ENCODE measurements at regions not wholly inside any gene's neighbourhood (a gene's known extent, or its start where the extent isn't known, plus 50 kb on each side); places are given as distances from the start of the nearest gene placed in this dataset.
A peak's percentile ranks its signal among the peaks of the same experiment; 100 is the strongest.
"Not testable (repeated sequence)": the region's sequence is repeated elsewhere in the genome, so short reads cannot be mapped to it uniquely, and the experiment has no call there.

- Histone ChIP-seq H3K9me3 (ENCODE audit: control insufficient read depth in 2 of 2, insufficient read depth in 1 of 2, low read depth in 1 of 2, low read length in 1 of 2) (peaks cover 0 to 3% of the 10 kb centered on the region in 2 donors), H3K27me3 (ENCODE audit: control insufficient read depth in 3 of 3, insufficient read depth in 3 of 3, low read length in 3 of 3) (no peaks in the 10 kb centered on the region), H3K4me1 (ENCODE audit: control insufficient read depth in 3 of 3, insufficient read depth in 2 of 3, low read depth in 1 of 3, low read length in 2 of 3) (no peaks in the 10 kb centered on the region), H3K4me3 (ENCODE audit: low read depth in 1 of 3, low read length in 3 of 3) (no peak overlapping the region), H3K36me3 (ENCODE audit: control insufficient read depth in 3 of 3, insufficient read depth in 2 of 3, low read depth in 1 of 3, low read length in 3 of 3) (no peaks in the 10 kb centered on the region), H3K27ac (ENCODE audit: low read depth in 1 of 3, low read length in 2 of 3) (no peak overlapping the region)
- WGBS, 3 donors: 66 to 70% (median 70%) methylated on average over 4 of the region's 4 CpGs
- DNase-seq (no peak), FAIRE-seq (no peak)
These were observed 100.4 kb upstream of the DNAJC1 start for GRCh38 chr10:22103701-22104470.

GRCh38 chr10:22097696-22098095, 94.2 kb upstream of the DNAJC1 start:
- no peak overlapping the region for H3K27ac ChIP-seq (ENCODE audit: low read depth in 1 of 3, low read length in 2 of 3)
- no peak for DNase-seq
- H3K36me3 ChIP-seq (ENCODE audit: control insufficient read depth in 3 of 3, insufficient read depth in 2 of 3, low read depth in 1 of 3, low read length in 3 of 3): no peaks in the 10 kb centered on the region
- no peaks in the 10 kb centered on the region for H3K27me3 ChIP-seq (ENCODE audit: control insufficient read depth in 3 of 3, insufficient read depth in 3 of 3, low read length in 3 of 3)
- no peaks in the 10 kb centered on the region for H3K4me1 ChIP-seq (ENCODE audit: control insufficient read depth in 3 of 3, insufficient read depth in 2 of 3, low read depth in 1 of 3, low read length in 2 of 3)
- FAIRE-seq: no peak
- H3K9me3 ChIP-seq (ENCODE audit: control insufficient read depth in 2 of 2, insufficient read depth in 1 of 2, low read depth in 1 of 2, low read length in 1 of 2): peaks cover 0 to 7% of the 10 kb centered on the region in 2 donors
- H3K4me3 ChIP-seq (ENCODE audit: low read depth in 1 of 3, low read length in 3 of 3): no peak overlapping the region
- WGBS, 3 donors: 87 to 92% (median 89%) methylated on average over 3 of the region's 3 CpGs

DNA sequence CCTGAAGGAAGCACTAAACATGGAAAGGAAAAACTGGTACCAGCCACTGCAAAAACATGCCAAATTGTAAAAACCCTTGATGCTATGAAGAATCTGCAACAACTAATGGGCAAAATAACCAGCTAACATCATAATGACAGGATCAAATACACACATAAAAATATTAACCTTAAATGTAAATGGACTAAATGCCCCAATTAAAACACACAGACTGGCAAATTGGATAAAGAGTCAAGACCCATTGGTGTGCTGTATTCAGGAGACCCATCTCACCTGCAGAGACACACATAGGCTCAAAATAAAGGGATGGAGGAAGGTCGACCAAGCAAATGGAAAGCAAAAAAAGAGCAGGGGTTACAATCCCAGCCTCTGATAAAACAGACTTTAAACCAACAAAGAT, 87.7 kb upstream of the DNAJC1 start:
- H3K9me3 ChIP-seq (ENCODE audit: control insufficient read depth in 2 of 2, insufficient read depth in 1 of 2, low read depth in 1 of 2, low read length in 1 of 2); H3K4me3 ChIP-seq (ENCODE audit: low read depth in 1 of 3, low read length in 3 of 3); H3K27me3 ChIP-seq (ENCODE audit: control insufficient read depth in 3 of 3, insufficient read depth in 3 of 3, low read length in 3 of 3); FAIRE-seq; H3K27ac ChIP-seq (ENCODE audit: low read depth in 1 of 3, low read length in 2 of 3); H3K36me3 ChIP-seq (ENCODE audit: control insufficient read depth in 3 of 3, insufficient read depth in 2 of 3, low read depth in 1 of 3, low read length in 3 of 3); H3K4me1 ChIP-seq (ENCODE audit: control insufficient read depth in 3 of 3, insufficient read depth in 2 of 3, low read depth in 1 of 3, low read length in 2 of 3); DNase-seq: not testable (repeated sequence)
- 29 to 81% (median 74%) methylated on average over 1 of the region's 1 CpG for WGBS, 3 donors

DNA sequence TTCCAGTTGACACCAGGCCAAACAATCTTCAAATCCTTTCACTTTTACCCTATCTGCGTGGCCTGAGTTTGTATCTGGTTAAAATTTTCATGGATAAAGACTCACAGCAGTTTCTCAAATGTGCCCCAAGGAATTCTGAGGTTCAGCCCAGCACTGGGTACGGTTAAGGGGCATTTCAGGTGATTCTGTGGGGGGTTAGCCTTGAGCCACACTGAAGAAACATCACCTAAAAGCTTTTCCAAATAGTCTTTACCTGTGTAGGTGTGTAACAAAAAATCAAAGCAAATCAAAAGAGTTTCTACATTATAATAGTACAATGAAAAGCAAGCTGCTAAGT, 83.8 kb upstream of the DNAJC1 start:
- Histone ChIP-seq H3K27me3 (ENCODE audit: control insufficient read depth in 3 of 3, insufficient read depth in 3 of 3, low read length in 3 of 3) (peaks cover 0 to 3% (median 0%) of the 10 kb centered on the region in 3 donors), H3K4me1 (ENCODE audit: control insufficient read depth in 3 of 3, insufficient read depth in 2 of 3, low read depth in 1 of 3, low read length in 2 of 3) (no peaks in the 10 kb centered on the region), H3K4me3 (ENCODE audit: low read depth in 1 of 3, low read length in 3 of 3) (no peak overlapping the region), H3K9me3 (ENCODE audit: control insufficient read depth in 2 of 2, insufficient read depth in 1 of 2, low read depth in 1 of 2, low read length in 1 of 2) (no peaks in the 10 kb centered on the region), H3K36me3 (ENCODE audit: control insufficient read depth in 3 of 3, insufficient read depth in 2 of 3, low read depth in 1 of 3, low read length in 3 of 3) (no peaks in the 10 kb centered on the region), H3K27ac (ENCODE audit: low read depth in 1 of 3, low read length in 2 of 3) (no peak overlapping the region)
- WGBS, 3 donors: 30 to 46% (median 41%) methylated on average over 2 of the region's 2 CpGs
- DNase-seq (no peak), FAIRE-seq (no peak)

DNA sequence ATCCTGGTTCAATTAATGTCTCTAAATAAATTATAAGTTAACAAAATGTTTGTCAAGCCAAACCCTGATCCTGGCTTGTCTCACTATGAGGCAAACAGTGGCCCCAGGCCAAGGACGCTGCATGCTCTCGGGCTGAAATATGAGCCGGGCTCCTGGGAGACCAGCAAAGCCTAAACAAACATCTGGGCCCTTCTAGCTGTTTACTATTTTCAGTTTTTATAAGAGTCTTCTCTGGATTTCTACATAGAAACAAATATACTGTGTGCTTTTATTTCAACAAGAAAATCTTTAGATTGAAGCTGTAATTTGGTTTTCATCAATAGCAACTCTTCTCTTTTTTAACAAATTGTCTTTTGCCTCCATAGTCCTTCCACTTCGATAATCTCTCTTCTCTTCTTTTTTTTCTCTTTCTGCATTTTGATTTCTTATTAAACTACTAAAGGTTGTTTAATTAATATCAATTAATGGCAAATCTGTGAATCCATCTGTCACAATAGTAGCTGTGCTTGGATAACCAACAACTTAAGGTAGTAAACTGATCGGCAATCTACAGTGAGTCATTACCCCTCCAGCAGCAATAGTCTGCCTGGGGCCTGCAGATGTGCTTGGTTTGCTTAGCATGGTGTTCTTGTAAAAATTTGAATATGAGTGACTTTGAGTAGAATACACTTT, 83.3 kb upstream of the DNAJC1 start:
- DNase-seq (peak in 1 of 2 donors; percentile 35), FAIRE-seq (no peak)
- Histone ChIP-seq H3K27me3 (ENCODE audit: control insufficient read depth in 3 of 3, insufficient read depth in 3 of 3, low read length in 3 of 3) (peaks cover 0 to 3% (median 0%) of the 10 kb centered on the region in 3 donors), H3K27ac (ENCODE audit: low read depth in 1 of 3, low read length in 2 of 3) (no peak overlapping the region), H3K4me3 (ENCODE audit: low read depth in 1 of 3, low read length in 3 of 3) (no peak overlapping the region), H3K9me3 (ENCODE audit: control insufficient read depth in 2 of 2, insufficient read depth in 1 of 2, low read depth in 1 of 2, low read length in 1 of 2) (no peaks in the 10 kb centered on the region), H3K36me3 (ENCODE audit: control insufficient read depth in 3 of 3, insufficient read depth in 2 of 3, low read depth in 1 of 3, low read length in 3 of 3) (no peaks in the 10 kb centered on the region), H3K4me1 (ENCODE audit: control insufficient read depth in 3 of 3, insufficient read depth in 2 of 3, low read depth in 1 of 3, low read length in 2 of 3) (no peaks in the 10 kb centered on the region)
- WGBS, 3 donors: 46 to 62% (median 58%) methylated on average over 5 of the region's 5 CpGs

DNA sequence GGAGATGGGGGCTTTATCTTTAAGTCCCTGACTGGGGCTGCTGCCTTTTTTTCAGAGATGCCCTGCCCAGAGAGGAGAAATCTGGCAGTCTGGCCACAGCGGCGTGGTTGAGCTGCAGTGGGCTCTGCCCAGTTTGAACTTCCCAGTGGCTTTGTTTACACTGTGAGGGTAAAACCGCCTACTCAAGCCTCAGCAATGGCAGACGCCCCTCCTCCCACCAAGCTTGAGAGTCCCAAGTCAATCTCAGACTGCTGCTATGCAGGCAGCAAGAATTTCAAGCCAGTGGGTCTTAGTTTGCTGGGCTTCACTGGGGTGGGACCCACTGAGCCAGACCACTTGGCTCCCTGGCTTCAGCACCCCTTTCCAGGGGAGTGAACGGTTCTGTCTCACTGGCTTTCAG, 76.4 kb upstream of the DNAJC1 start:
- FAIRE-seq; DNase-seq; H3K4me3 ChIP-seq (ENCODE audit: low read depth in 1 of 3, low read length in 3 of 3); H3K27me3 ChIP-seq (ENCODE audit: control insufficient read depth in 3 of 3, insufficient read depth in 3 of 3, low read length in 3 of 3); H3K9me3 ChIP-seq (ENCODE audit: control insufficient read depth in 2 of 2, insufficient read depth in 1 of 2, low read depth in 1 of 2, low read length in 1 of 2); H3K36me3 ChIP-seq (ENCODE audit: control insufficient read depth in 3 of 3, insufficient read depth in 2 of 3, low read depth in 1 of 3, low read length in 3 of 3); H3K27ac ChIP-seq (ENCODE audit: low read depth in 1 of 3, low read length in 2 of 3); H3K4me1 ChIP-seq (ENCODE audit: control insufficient read depth in 3 of 3, insufficient read depth in 2 of 3, low read depth in 1 of 3, low read length in 2 of 3): not testable (repeated sequence)
- WGBS, 3 donors: 14 to 38% (median 27%) methylated on average over 5 of the region's 5 CpGs

- FAIRE-seq (no peak), DNase-seq (no peak)
- Histone ChIP-seq H3K27ac (ENCODE audit: low read depth in 1 of 3, low read length in 2 of 3) (no peak overlapping the region), H3K4me1 (ENCODE audit: control insufficient read depth in 3 of 3, insufficient read depth in 2 of 3, low read depth in 1 of 3, low read length in 2 of 3) (no peaks in the 10 kb centered on the region), H3K36me3 (ENCODE audit: control insufficient read depth in 3 of 3, insufficient read depth in 2 of 3, low read depth in 1 of 3, low read length in 3 of 3) (no peaks in the 10 kb centered on the region), H3K9me3 (ENCODE audit: control insufficient read depth in 2 of 2, insufficient read depth in 1 of 2, low read depth in 1 of 2, low read length in 1 of 2) (peaks cover 0 to 9% of the 10 kb centered on the region in 2 donors), H3K27me3 (ENCODE audit: control insufficient read depth in 3 of 3, insufficient read depth in 3 of 3, low read length in 3 of 3) (peaks cover 0 to 1% (median 0%) of the 10 kb centered on the region in 3 donors), H3K4me3 (ENCODE audit: low read depth in 1 of 3, low read length in 3 of 3) (no peak overlapping the region)
- 89 to 100% (median 95%) methylated on average over 1 of the region's 1 CpG for WGBS, 3 donors
These were observed 67.8 kb upstream of the DNAJC1 start for GRCh38 chr10:22071332-22071731.

DNA sequence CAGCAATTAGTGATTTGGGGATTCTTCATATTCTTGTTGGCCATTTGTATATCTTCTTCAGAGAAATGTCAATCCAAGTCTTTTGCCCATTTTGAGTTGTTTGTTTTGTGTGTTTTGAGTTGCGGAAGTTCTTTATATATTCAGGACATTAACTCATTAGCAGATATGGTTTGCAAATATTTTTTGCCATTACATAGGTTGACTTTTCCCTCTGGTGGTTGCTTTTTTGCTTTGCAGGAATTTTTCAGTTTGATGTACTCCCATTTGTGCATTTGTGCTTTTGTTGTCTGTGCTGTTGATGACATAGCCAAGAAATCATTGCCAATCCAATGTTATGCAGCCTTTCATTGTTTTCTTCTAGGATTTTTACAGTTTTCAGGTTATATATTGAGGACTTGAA, 63.6 kb upstream of the DNAJC1 start:
- H3K9me3 ChIP-seq (ENCODE audit: control insufficient read depth in 2 of 2, insufficient read depth in 1 of 2, low read depth in 1 of 2, low read length in 1 of 2): peaks cover 0 to 6% of the 10 kb centered on the region in 2 donors
- H3K27ac ChIP-seq (ENCODE audit: low read depth in 1 of 3, low read length in 2 of 3): no peak overlapping the region
- H3K4me1 ChIP-seq (ENCODE audit: control insufficient read depth in 3 of 3, insufficient read depth in 2 of 3, low read depth in 1 of 3, low read length in 2 of 3): no peaks in the 10 kb centered on the region
- no peaks in the 10 kb centered on the region for H3K36me3 ChIP-seq (ENCODE audit: control insufficient read depth in 3 of 3, insufficient read depth in 2 of 3, low read depth in 1 of 3, low read length in 3 of 3)
- no peak for FAIRE-seq
- no peak for DNase-seq
- H3K27me3 ChIP-seq (ENCODE audit: control insufficient read depth in 3 of 3, insufficient read depth in 3 of 3, low read length in 3 of 3): peaks cover 0 to 1% (median 0%) of the 10 kb centered on the region in 3 donors
- 93 to 96% (median 96%) methylated on average over 1 of the region's 1 CpG for WGBS, 3 donors
- no peak overlapping the region for H3K4me3 ChIP-seq (ENCODE audit: low read depth in 1 of 3, low read length in 3 of 3)
